ENCODE measurements at regions not wholly inside any gene's neighbourhood (a gene's known extent, or its start where the extent isn't known, plus 50 kb on each side); places are given as distances from the start of the nearest gene placed in this dataset.

- no peak for TF ChIP-seq CTCF (optimal IDR thresholded peaks at IDR 0.05 in 1 of 3, IDR thresholded peaks at IDR 0.05 in 1 of 3, conservative IDR thresholded peaks at IDR 0.05 in 1 of 3; ENCODE audit: extremely low read depth in 1 of 3, insufficient read depth in 2 of 3, low read length in 3 of 3)
- TF ChIP-seq EZH2 (IDR thresholded peaks at IDR 0.05; ENCODE audit: low read length), result no peak
Measured at GRCh38 chr13:40176242-40176641, 490.2 kb downstream of the FOXO1 start.

Measured in keratinocyte (primary cell).